ENCODE measurements at regions not wholly inside any gene's neighbourhood (a gene's known extent, or its start where the extent isn't known, plus 50 kb on each side); places are given as distances from the start of the nearest gene placed in this dataset.
"Not testable (repeated sequence)": the region's sequence is repeated elsewhere in the genome, so short reads cannot be mapped to it uniquely, and the experiment has no call there.

DNA sequence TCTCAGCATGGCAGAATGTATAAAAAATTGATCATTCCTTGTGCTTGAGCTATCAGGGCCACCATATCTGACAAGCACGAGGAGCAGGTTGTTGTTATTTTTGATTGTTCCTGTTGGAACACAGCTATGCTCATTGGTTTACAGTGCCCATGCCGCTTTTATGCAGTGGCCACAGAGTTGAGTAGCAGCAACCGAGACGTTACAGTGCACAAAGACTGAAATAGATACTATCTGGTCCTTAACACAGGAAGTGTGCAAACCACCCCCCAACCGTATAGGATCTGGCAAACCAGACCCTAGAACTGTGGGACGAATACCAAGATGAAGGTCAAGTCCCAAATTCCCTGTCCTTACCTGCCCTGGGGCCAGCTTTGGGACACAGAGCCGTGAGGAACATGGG, 216.6 kb downstream of the KLF6 start:
- peaks cover 7% of the 10 kb centered on the region for H3K4me1 ChIP-seq (ENCODE audit: control insufficient read depth, insufficient read depth, low read length, poor library complexity, severe bottlenecking)

DNA sequence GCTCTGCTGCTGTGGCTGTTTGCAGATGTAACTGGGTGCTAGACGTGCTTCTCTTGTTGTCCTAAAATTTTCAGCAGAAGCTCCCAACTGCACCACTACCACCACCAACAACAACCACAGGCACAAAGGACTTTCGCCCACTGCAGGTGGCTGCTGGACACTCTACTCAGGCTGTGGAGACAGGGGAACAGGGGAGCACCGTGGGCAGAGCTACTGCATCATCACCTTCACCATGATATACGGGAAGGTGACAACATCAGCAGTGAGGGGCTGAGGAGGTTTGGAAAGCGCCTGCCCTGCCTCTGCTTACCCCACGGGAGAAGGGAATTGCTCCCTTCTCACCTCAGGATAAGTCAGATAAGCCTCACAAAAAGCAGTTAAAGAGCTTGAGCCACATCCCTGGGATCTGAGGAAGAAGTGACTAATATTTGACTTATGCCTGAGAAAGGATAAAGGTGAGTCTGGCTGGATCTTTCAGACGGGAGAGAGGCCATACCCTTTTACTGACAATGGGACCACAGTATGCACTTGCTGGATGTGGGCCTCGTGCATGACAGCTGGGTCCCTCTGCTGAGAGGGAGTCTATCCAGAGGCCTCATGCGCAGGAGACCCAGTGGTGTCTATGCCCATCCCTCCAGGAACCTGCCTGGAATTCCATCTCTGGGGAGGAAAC, 217.6 kb downstream of the KLF6 start:
- H3K27ac ChIP-seq (ENCODE audit: insufficient read depth, low read length, poor library complexity, severe bottlenecking) = no peak overlapping the region
- no peak for ATAC-seq (ENCODE audit: low read depth in 2 of 2)
- no peak for DNase-seq
- H3K27me3 ChIP-seq (ENCODE audit: control insufficient read depth, insufficient read depth, low read length) = no peaks in the 10 kb centered on the region
- H3K36me3 ChIP-seq (ENCODE audit: control insufficient read depth, insufficient read depth, low read length) = no peaks in the 10 kb centered on the region
- Mint-ChIP-seq H3K4me1 (peaks cover 2 to 16% (median 12%) of the 10 kb centered on the region in 4 donors), H3K4me3 (no peak overlapping the region), H3K27me3 (no peaks in the 10 kb centered on the region), H3K9me3 (peaks cover 0 to 2% (median 0%) of the 10 kb centered on the region in 7 donors), H3K27ac (peak overlapping the region in 1 of 3 donors; percentile 20), H3K36me3 (no peaks in the 10 kb centered on the region)
- no peaks in the 10 kb centered on the region for H3K9me3 ChIP-seq (ENCODE audit: control insufficient read depth in 2 of 2, low read length in 2 of 2)
- peaks cover 7% of the 10 kb centered on the region for H3K4me1 ChIP-seq (ENCODE audit: control insufficient read depth, insufficient read depth, low read length, poor library complexity, severe bottlenecking)
- H3K4me3 ChIP-seq (ENCODE audit: low read depth, low read length) = no peak overlapping the region

More for the DNA sequence above, 216.6 kb downstream of the KLF6 start:
- H3K27me3 Mint-ChIP-seq = no peaks in the 10 kb centered on the region
- no peak overlapping the region for H3K27ac Mint-ChIP-seq
- H3K4me1 Mint-ChIP-seq = peaks cover 0 to 16% (median 11%) of the 10 kb centered on the region in 4 donors
- DNase-seq (no peak), ATAC-seq (ENCODE audit: low read depth in 2 of 2) (no peak)
- Histone ChIP-seq H3K27ac (ENCODE audit: insufficient read depth, low read length, poor library complexity, severe bottlenecking) (no peak overlapping the region), H3K9me3 (ENCODE audit: control insufficient read depth in 2 of 2, low read length in 2 of 2) (no peaks in the 10 kb centered on the region), H3K4me3 (ENCODE audit: low read depth, low read length) (no peak overlapping the region), H3K36me3 (ENCODE audit: control insufficient read depth, insufficient read depth, low read length) (no peaks in the 10 kb centered on the region), H3K27me3 (ENCODE audit: control insufficient read depth, insufficient read depth, low read length) (no peaks in the 10 kb centered on the region)
- H3K4me3 Mint-ChIP-seq = no peak overlapping the region
- H3K9me3 Mint-ChIP-seq = peaks cover 0 to 2% (median 0%) of the 10 kb centered on the region in 7 donors
- H3K36me3 Mint-ChIP-seq = no peaks in the 10 kb centered on the region

DNA sequence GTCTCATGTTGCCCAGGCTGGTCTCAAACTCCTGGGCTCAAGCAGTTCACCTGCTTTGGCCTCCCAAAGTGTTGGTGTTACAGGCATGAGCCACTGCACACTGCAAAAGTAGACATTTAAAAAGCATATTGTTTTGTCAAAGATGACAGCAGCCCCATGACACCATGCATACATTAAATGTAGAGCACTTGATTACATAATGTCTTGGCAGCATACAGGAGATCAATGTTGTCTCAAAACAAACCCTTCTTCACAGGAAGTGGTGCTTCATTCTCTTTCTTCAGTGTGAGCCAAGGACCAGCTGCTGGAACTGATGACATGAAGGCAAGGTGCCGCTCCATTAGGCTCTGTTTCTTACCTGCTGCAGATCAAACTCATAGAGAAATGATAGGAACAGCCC, 218.4 kb downstream of the KLF6 start:
- ATAC-seq (ENCODE audit: low read depth in 2 of 2) (peak; percentile 65 to 67), DNase-seq (peak in 2 of 3 donors; percentile 8 to 46)
- Histone ChIP-seq H3K4me3 (ENCODE audit: low read depth, low read length) (no peak overlapping the region), H3K27ac (ENCODE audit: insufficient read depth, low read length, poor library complexity, severe bottlenecking) (no peak overlapping the region), H3K9me3 (ENCODE audit: control insufficient read depth in 2 of 2, low read length in 2 of 2) (no peaks in the 10 kb centered on the region), H3K27me3 (ENCODE audit: control insufficient read depth, insufficient read depth, low read length) (no peaks in the 10 kb centered on the region), H3K4me1 (ENCODE audit: control insufficient read depth, insufficient read depth, low read length, poor library complexity, severe bottlenecking) (peaks cover 7% of the 10 kb centered on the region), H3K36me3 (ENCODE audit: control insufficient read depth, insufficient read depth, low read length) (no peaks in the 10 kb centered on the region)
- Mint-ChIP-seq H3K36me3 (no peaks in the 10 kb centered on the region), H3K27ac (peak overlapping the region in 1 of 3 donors; percentile 74), H3K27me3 (no peaks in the 10 kb centered on the region), H3K9me3 (peaks cover 0 to 2% (median 0%) of the 10 kb centered on the region in 7 donors), H3K4me1 (peaks cover 5 to 16% (median 12%) of the 10 kb centered on the region in 4 donors), H3K4me3 (no peak overlapping the region)

DNA sequence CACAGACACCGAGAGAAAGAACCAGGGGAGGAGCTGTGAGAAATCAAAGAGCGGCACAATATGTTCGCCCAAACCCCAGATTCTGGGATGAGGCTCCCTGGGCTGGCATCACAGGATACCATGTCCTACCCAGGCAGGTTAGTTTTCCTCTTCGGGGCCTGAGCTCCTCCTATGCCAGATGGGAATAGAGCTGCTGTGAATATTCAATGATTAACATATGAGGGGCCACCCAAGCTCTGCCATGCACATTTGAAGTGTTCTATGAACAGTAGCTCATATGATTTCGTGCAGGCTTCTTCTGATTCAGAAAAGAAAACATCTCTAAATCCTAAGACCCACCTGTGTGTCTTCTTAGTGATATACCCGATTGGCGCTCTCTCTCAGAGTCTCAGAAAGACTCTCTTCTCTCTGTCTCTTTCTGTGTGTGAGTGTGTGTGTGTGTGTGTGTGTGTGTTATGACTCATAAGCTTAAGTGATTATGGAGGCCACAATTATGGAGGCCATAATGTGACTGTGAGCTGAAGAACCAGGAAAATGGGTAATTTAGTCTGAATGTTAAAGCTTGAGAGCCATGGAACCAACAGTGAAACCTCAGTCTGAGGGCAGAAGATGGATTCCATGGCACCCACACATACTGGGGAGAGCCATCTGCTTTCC, 220.5 kb downstream of the KLF6 start:
- Mint-ChIP-seq H3K4me1 (peaks cover 5 to 16% (median 12%) of the 10 kb centered on the region in 4 donors), H3K27me3 (no peaks in the 10 kb centered on the region), H3K9me3 (peaks cover 0 to 2% (median under 1%) of the 10 kb centered on the region in 7 donors), H3K4me3 (no peak overlapping the region), H3K36me3 (no peaks in the 10 kb centered on the region), H3K27ac (no peak overlapping the region)
- H3K4me3 ChIP-seq (ENCODE audit: low read depth, low read length) = no peak overlapping the region
- no peaks in the 10 kb centered on the region for H3K9me3 ChIP-seq (ENCODE audit: control insufficient read depth in 2 of 2, low read length in 2 of 2)
- no peaks in the 10 kb centered on the region for H3K36me3 ChIP-seq (ENCODE audit: control insufficient read depth, insufficient read depth, low read length)
- H3K27me3 ChIP-seq (ENCODE audit: control insufficient read depth, insufficient read depth, low read length) = no peaks in the 10 kb centered on the region
- H3K27ac ChIP-seq (ENCODE audit: insufficient read depth, low read length, poor library complexity, severe bottlenecking) = no peak overlapping the region
- no peak for DNase-seq
- ATAC-seq (ENCODE audit: low read depth in 2 of 2) = no peak
- H3K4me1 ChIP-seq (ENCODE audit: control insufficient read depth, insufficient read depth, low read length, poor library complexity, severe bottlenecking) = peaks cover 7% of the 10 kb centered on the region

DNA sequence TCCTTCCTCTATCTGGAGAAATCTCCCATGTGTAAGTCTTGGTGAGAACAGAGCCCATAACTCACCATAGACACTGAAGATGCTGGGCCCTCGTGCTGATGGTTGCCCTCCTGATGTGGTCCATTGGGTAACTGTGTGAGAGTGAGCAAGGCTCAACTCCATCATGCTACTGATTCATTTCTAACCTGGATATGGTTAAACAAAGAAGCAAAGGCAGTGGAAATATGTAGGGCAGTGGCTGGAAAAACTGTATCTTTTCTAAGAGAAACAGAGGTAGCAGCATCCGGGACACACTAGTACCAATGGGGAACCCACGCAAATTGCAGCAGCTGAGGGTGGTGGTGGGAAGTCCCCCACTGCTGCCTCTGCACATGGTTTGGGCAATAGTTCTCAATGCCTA, 221.7 kb downstream of the KLF6 start:
- Mint-ChIP-seq H3K36me3 (no peaks in the 10 kb centered on the region), H3K9me3 (peaks cover 0 to 2% (median 1%) of the 10 kb centered on the region in 7 donors), H3K4me3 (no peak overlapping the region), H3K4me1 (peaks cover 5 to 14% (median 11%) of the 10 kb centered on the region in 4 donors), H3K27ac (no peak overlapping the region), H3K27me3 (peaks cover 6% of the 10 kb centered on the region)
- H3K36me3 ChIP-seq (ENCODE audit: control insufficient read depth, insufficient read depth, low read length) = no peaks in the 10 kb centered on the region
- H3K4me3 ChIP-seq (ENCODE audit: low read depth, low read length) = no peak overlapping the region
- H3K27ac ChIP-seq (ENCODE audit: insufficient read depth, low read length, poor library complexity, severe bottlenecking) = no peak overlapping the region
- ATAC-seq (ENCODE audit: low read depth in 2 of 2) (no peak), DNase-seq (peak in 1 of 3 donors; percentile 26)
- H3K27me3 ChIP-seq (ENCODE audit: control insufficient read depth, insufficient read depth, low read length) = no peaks in the 10 kb centered on the region
- no peaks in the 10 kb centered on the region for H3K9me3 ChIP-seq (ENCODE audit: control insufficient read depth in 2 of 2, low read length in 2 of 2)
- H3K4me1 ChIP-seq (ENCODE audit: control insufficient read depth, insufficient read depth, low read length, poor library complexity, severe bottlenecking) = peaks cover 4% of the 10 kb centered on the region

DNA sequence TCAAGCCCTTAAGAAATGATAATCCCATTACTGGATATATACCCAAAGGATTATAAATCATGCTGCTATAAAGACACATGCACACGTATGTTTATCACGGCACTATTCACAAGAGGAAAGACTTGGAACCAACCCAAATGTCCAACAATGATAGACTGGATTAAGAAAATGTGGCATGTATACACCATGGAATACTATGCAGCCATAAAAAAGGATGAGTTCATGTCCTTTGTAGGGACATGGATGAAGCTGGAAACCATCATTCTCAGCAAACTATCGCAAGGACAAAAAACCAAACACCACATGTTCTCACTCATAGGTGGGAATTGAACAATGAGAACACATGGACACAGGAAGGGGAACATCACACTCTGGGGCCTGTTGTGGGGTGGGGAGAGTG, 224.4 kb downstream of the KLF6 start:
- H3K27ac ChIP-seq (ENCODE audit: insufficient read depth, low read length, poor library complexity, severe bottlenecking); H3K27me3 ChIP-seq (ENCODE audit: control insufficient read depth, insufficient read depth, low read length); H3K36me3 ChIP-seq (ENCODE audit: control insufficient read depth, insufficient read depth, low read length); H3K9me3 Mint-ChIP-seq; H3K36me3 Mint-ChIP-seq; H3K4me3 Mint-ChIP-seq; H3K27ac Mint-ChIP-seq; H3K9me3 ChIP-seq (ENCODE audit: control insufficient read depth in 2 of 2, low read length in 2 of 2); DNase-seq; H3K4me1 ChIP-seq (ENCODE audit: control insufficient read depth, insufficient read depth, low read length, poor library complexity, severe bottlenecking); H3K27me3 Mint-ChIP-seq; ATAC-seq (ENCODE audit: low read depth in 2 of 2); H3K4me3 ChIP-seq (ENCODE audit: low read depth, low read length); H3K4me1 Mint-ChIP-seq: not testable (repeated sequence)

DNA sequence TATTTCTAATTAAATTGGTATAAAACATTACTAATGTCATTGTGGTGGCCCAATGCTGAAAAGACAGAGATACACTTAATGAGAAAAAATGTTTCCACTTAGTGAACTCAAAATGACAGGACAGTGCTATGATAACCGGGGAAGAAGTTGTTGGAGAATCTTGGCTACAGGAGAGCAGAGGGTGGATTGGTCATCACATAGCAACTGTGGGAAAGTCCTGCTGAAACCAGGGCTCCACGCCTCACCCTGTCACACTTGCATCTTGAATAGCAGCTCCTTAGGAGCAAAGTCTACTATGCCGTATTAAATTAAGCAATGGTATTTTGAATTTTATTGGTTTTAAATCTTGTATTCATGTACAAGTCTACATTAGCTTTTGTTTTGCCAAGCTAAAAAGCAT, 225.5 kb downstream of the KLF6 start:
- Histone ChIP-seq H3K27ac (ENCODE audit: insufficient read depth, low read length, poor library complexity, severe bottlenecking) (no peak overlapping the region), H3K4me1 (ENCODE audit: control insufficient read depth, insufficient read depth, low read length, poor library complexity, severe bottlenecking) (no peaks in the 10 kb centered on the region), H3K4me3 (ENCODE audit: low read depth, low read length) (no peak overlapping the region), H3K9me3 (ENCODE audit: control insufficient read depth in 2 of 2, low read length in 2 of 2) (no peaks in the 10 kb centered on the region), H3K36me3 (ENCODE audit: control insufficient read depth, insufficient read depth, low read length) (no peaks in the 10 kb centered on the region), H3K27me3 (ENCODE audit: control insufficient read depth, insufficient read depth, low read length) (no peaks in the 10 kb centered on the region)
- H3K27me3 Mint-ChIP-seq = peaks cover 9% of the 10 kb centered on the region
- peaks cover 0 to 2% (median 0%) of the 10 kb centered on the region in 7 donors for H3K9me3 Mint-ChIP-seq
- H3K4me3 Mint-ChIP-seq = no peak overlapping the region
- no peak for DNase-seq
- H3K36me3 Mint-ChIP-seq = no peaks in the 10 kb centered on the region
- no peak for ATAC-seq (ENCODE audit: low read depth in 2 of 2)
- H3K4me1 Mint-ChIP-seq = peaks cover 2 to 10% (median 5%) of the 10 kb centered on the region in 4 donors
- H3K27ac Mint-ChIP-seq = no peak overlapping the region

DNA sequence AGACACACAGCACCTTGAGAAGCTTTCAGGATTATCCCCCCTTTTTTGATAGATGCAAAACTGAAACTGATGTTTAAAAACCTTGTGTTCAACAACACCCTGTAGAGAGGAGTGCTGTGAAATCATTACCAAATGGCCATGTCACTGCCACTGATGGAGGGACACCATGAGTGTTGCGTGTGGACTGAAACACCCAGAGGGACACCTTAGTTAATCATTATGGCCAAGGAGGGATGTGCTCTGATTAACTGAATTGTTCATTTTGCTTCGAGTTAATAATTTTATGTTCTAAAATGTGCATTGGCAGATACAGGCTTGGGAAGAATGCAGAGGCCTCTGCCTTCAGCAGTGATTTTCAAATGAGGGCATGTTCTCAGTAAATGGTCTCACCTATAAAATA, 226.0 kb downstream of the KLF6 start:
- H3K9me3 Mint-ChIP-seq = peaks cover 0 to 2% (median 0%) of the 10 kb centered on the region in 7 donors
- Histone ChIP-seq H3K9me3 (ENCODE audit: control insufficient read depth in 2 of 2, low read length in 2 of 2) (no peaks in the 10 kb centered on the region), H3K36me3 (ENCODE audit: control insufficient read depth, insufficient read depth, low read length) (no peaks in the 10 kb centered on the region), H3K4me1 (ENCODE audit: control insufficient read depth, insufficient read depth, low read length, poor library complexity, severe bottlenecking) (peaks cover 3% of the 10 kb centered on the region), H3K4me3 (ENCODE audit: low read depth, low read length) (no peak overlapping the region), H3K27ac (ENCODE audit: insufficient read depth, low read length, poor library complexity, severe bottlenecking) (no peak overlapping the region), H3K27me3 (ENCODE audit: control insufficient read depth, insufficient read depth, low read length) (no peaks in the 10 kb centered on the region)
- peaks cover 4 to 12% (median 9%) of the 10 kb centered on the region in 4 donors for H3K4me1 Mint-ChIP-seq
- H3K27ac Mint-ChIP-seq = no peak overlapping the region
- H3K4me3 Mint-ChIP-seq = no peak overlapping the region
- DNase-seq = no peak
- H3K36me3 Mint-ChIP-seq = no peaks in the 10 kb centered on the region
- ATAC-seq (ENCODE audit: low read depth in 2 of 2) = no peak
- peaks cover 9% of the 10 kb centered on the region for H3K27me3 Mint-ChIP-seq
